Endodermal cell (in vitro differentiated cells): ENCODE measurements at regions not wholly inside any gene's neighbourhood (a gene's known extent, or its start where the extent isn't known, plus 50 kb on each side); places are given as distances from the start of the nearest gene placed in this dataset.

Experiments
- DNase-seq: peaks from one replicate; pipeline ENCODE4 v3.0.0-alpha.2; 2017
- H3K27ac ChIP-seq: 2 replicates; pipeline ENCODE4 v1.5.1; 2013; ENCODE audit warnings: mild to moderate bottlenecking, low read depth, low read length, moderate library complexity
- H3K27me3 ChIP-seq: 2 replicates; pipeline ENCODE4 v1.6.1; 2013; ENCODE audit warnings: mild to moderate bottlenecking, low read length, moderate library complexity; ENCODE audit not compliant: insufficient read depth, control insufficient read depth, poor library complexity, severe bottlenecking
- H3K36me3 ChIP-seq: 2 replicates; pipeline ENCODE4 v1.7.0; 2013; ENCODE audit warnings: mild to moderate bottlenecking, low read length, moderate library complexity; ENCODE audit not compliant: control insufficient read depth, insufficient read depth
- H3K4me1 ChIP-seq: one replicate; pipeline ENCODE4 v1.7.0; 2013; ENCODE audit warnings: low read length; ENCODE audit not compliant: control insufficient read depth, insufficient read depth
- H3K4me3 ChIP-seq: 2 replicates; pipeline ENCODE4 v1.5.1; 2013; ENCODE audit warnings: mild to moderate bottlenecking, low read length, moderate library complexity
- H3K9ac ChIP-seq: 2 replicates; pipeline ENCODE4 v1.6.1; 2013; ENCODE audit warnings: mild to moderate bottlenecking, low read length, moderate library complexity; ENCODE audit not compliant: poor library complexity, severe bottlenecking; ENCODE audit errors: extremely low read depth
- H3K9me3 ChIP-seq: 2 replicates; pipeline ENCODE4 v1.6.1; 2013; ENCODE audit warnings: mild to moderate bottlenecking, low read length, moderate library complexity; ENCODE audit not compliant: control insufficient read depth
- H3K27ac Mint-ChIP-seq: 2 replicates; pipeline ENCODE4 v1.8.0; 2020; ENCODE audit warnings: mixed read lengths
- H3K27me3 Mint-ChIP-seq: 2 replicates; pipeline ENCODE4 v1.8.0; 2021; ENCODE audit warnings: mild to moderate bottlenecking, mixed read lengths; ENCODE audit not compliant: insufficient read depth
- H3K36me3 Mint-ChIP-seq: 2 replicates; pipeline ENCODE4 v1.8.0; 2020; ENCODE audit warnings: low read depth, mixed read lengths
- H3K4me1 Mint-ChIP-seq: 2 replicates; pipeline ENCODE4 v1.8.0; 2020; ENCODE audit warnings: mixed read lengths
- H3K4me3 Mint-ChIP-seq: 2 replicates; pipeline ENCODE4 v1.8.0; 2020; ENCODE audit warnings: mild to moderate bottlenecking, moderate library complexity, mixed read lengths
- H3K9me3 Mint-ChIP-seq: 2 replicates; pipeline ENCODE4 v1.8.0; 2020; ENCODE audit warnings: mild to moderate bottlenecking, mixed read lengths
- CTCF ChIP-seq: fragments of 200-600 bp; sonication (generic); conservative IDR thresholded peaks from 2 replicates; pipeline ENCODE4 v1.5.0; 2021; ENCODE audit warnings: antibody characterized with exemption, mild to moderate bottlenecking
- WGBS, 2 experiments: methylation state at CpG; one replicate each; pipeline versions ENCODE4 v1.1.5 to v1.1.7; 2013; ENCODE audit warnings: missing lambda C conversion rate in 2 of 2, mixed read lengths in 1 of 2; ENCODE audit not compliant: insufficient coverage in 1 of 2, insufficient read length in 1 of 2; 5-methylcytosine and 5-hydroxymethylcytosine counted together

DNA sequence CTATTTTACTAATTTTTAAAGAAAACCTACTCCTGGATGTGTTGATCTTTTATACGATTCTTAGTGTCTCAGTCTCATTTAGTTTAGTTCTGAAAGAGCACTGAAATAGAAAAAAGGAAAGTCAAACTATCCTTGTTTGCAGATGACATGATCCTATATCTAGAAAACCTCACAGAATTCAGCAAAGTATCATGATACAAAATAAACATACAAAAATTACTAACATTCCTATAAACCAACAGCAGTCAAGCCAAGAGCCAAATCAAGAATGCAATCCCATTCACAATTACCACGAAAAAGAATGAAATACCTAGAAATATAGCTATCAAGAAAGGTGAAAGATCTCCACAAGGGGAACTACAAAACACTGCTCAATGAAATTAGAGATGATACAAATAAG lies 225.8 kb upstream of the CDH18 start:
- H3K9ac ChIP-seq: no peak overlapping the region
- no peaks in the 10 kb centered on the region for H3K27me3 ChIP-seq
- H3K4me3 Mint-ChIP-seq: no peak overlapping the region
- H3K4me1 Mint-ChIP-seq: no peaks in the 10 kb centered on the region
- H3K4me3 ChIP-seq: no peak overlapping the region
- H3K9me3 Mint-ChIP-seq: no peaks in the 10 kb centered on the region
- no peaks in the 10 kb centered on the region for H3K4me1 ChIP-seq
- no peaks in the 10 kb centered on the region for H3K9me3 ChIP-seq
- no peak overlapping the region for H3K27ac ChIP-seq
- no peaks in the 10 kb centered on the region for H3K36me3 Mint-ChIP-seq
- no peak for DNase-seq
- no peak overlapping the region for H3K27ac Mint-ChIP-seq
- no peak for TF ChIP-seq CTCF
- no peaks in the 10 kb centered on the region for H3K36me3 ChIP-seq
- 82% methylated on average over 2 of the region's 2 CpGs; no CpG with 5 or more reads in 1 of the 2 experiments for WGBS, 2 experiments
- H3K27me3 Mint-ChIP-seq: no peaks in the 10 kb centered on the region

- no peaks in the 10 kb centered on the region for H3K36me3 Mint-ChIP-seq
- TF ChIP-seq CTCF: no peak
- no peaks in the 10 kb centered on the region for H3K9me3 Mint-ChIP-seq
- Histone ChIP-seq H3K36me3 (no peaks in the 10 kb centered on the region), H3K27me3 (no peaks in the 10 kb centered on the region), H3K4me1 (no peaks in the 10 kb centered on the region), H3K9ac (no peak overlapping the region), H3K9me3 (no peaks in the 10 kb centered on the region), H3K27ac (no peak overlapping the region), H3K4me3 (no peak overlapping the region)
- H3K4me3 Mint-ChIP-seq: no peak overlapping the region
- DNase-seq: no peak
- no peaks in the 10 kb centered on the region for H3K4me1 Mint-ChIP-seq
- no peak overlapping the region for H3K27ac Mint-ChIP-seq
- no peaks in the 10 kb centered on the region for H3K27me3 Mint-ChIP-seq
Measured at GRCh38 chr5:20212701-20213100, 224.7 kb upstream of the CDH18 start.

DNA sequence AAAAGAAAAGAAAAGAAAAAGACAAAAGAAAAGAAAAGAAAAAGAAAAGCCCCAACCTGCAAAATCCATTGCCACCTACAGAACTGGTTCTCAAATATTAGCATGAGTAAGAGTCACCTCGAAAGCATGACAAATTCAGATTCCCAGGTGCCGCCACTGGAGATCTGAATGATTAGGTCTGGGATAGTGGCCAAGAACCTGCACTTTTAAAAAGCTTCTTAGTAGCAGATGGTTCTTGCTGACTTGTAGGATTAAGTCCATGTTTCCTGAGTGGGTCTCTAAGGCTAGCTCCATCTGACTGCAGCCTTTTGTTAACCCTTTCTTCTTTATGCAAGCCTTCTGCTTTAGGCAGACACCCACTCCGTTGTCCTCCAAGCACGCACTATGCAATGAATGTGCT lies 178.5 kb upstream of the CDH18 start:
- Histone ChIP-seq H3K36me3 (no peaks in the 10 kb centered on the region), H3K9ac (no peak overlapping the region), H3K27ac (no peak overlapping the region), H3K9me3 (no peaks in the 10 kb centered on the region), H3K27me3 (no peaks in the 10 kb centered on the region), H3K4me3 (no peak overlapping the region), H3K4me1 (no peaks in the 10 kb centered on the region)
- DNase-seq: no peak
- Mint-ChIP-seq H3K27me3 (no peaks in the 10 kb centered on the region), H3K27ac (no peak overlapping the region), H3K4me1 (no peaks in the 10 kb centered on the region), H3K4me3 (no peak overlapping the region), H3K36me3 (no peaks in the 10 kb centered on the region), H3K9me3 (no peaks in the 10 kb centered on the region)
- 67 to 89% methylated on average over 1 to 4 of the region's 4 CpGs for WGBS, 2 experiments
- TF ChIP-seq CTCF: no peak
